Upper lobe of right lung (tissue), 1 donor: ENCODE measurements at regions not wholly inside any gene's neighbourhood (a gene's known extent, or its start where the extent isn't known, plus 50 kb on each side); places are given as distances from the start of the nearest gene placed in this dataset.

Experiments
- ATAC-seq: fragments of 200-7000 bp; cut with Tn5 transposase; one replicate; pipeline ENCODE4 v1.9.1; 2020; ENCODE audit warnings: mild to moderate bottlenecking, moderate library complexity
- DNase-seq: peaks from one replicate; pipeline ENCODE4 v3.0.0-alpha.2; 2020
- H3K27ac ChIP-seq: fragments of 200-600 bp; one replicate; pipeline ENCODE4 v1.8.0; 2022
- H3K27me3 ChIP-seq: fragments of 200-600 bp; one replicate; pipeline ENCODE4 v1.8.0; 2022; ENCODE audit warnings: mild to moderate bottlenecking
- H3K36me3 ChIP-seq: fragments of 200-600 bp; one replicate; pipeline ENCODE4 v1.8.0; 2022
- H3K4me1 ChIP-seq: fragments of 200-600 bp; one replicate; pipeline ENCODE4 v1.8.0; 2022
- H3K4me3 ChIP-seq: fragments of 200-600 bp; one replicate; pipeline ENCODE4 v1.8.0; 2022; ENCODE audit warnings: mild to moderate bottlenecking
- H3K9me3 ChIP-seq: fragments of 200-600 bp; one replicate; pipeline ENCODE4 v1.8.0; 2022
- CTCF ChIP-seq: fragments of 200-600 bp; IDR thresholded peaks from one replicate; pipeline ENCODE4 v1.8.0; 2022; ENCODE audit warnings: antibody characterized with exemption
- intact Hi-C: fragments of 100-400 bp; cut with DNase I; formaldehyde crosslinking; loops from one replicate; pipeline ENCODE4 v1.11.0; 2022
- donor health status: DM: no; HTN: yes; CAD: no; lungs with severe emphysema.

- Histone ChIP-seq H3K4me1 (no peaks in the 10 kb centered on the region), H3K27ac (no peak overlapping the region), H3K9me3 (no peaks in the 10 kb centered on the region), H3K27me3 (no peaks in the 10 kb centered on the region), H3K4me3 (no peak overlapping the region), H3K36me3 (no peaks in the 10 kb centered on the region)
- intact Hi-C loops = no loop called here
- DNase-seq (no peak), ATAC-seq (no peak)
- no peak for TF ChIP-seq CTCF
Measured at GRCh38 chr15:85847031-85847430, 52.3 kb upstream of the KLHL25 start.

GRCh38 chr15:85849946-85850345, 55.2 kb upstream of the KLHL25 start:
- ATAC-seq (no peak), DNase-seq (peak; percentile 42)
- no peak for TF ChIP-seq CTCF
- no peak overlapping the region for H3K27ac ChIP-seq
- H3K27me3 ChIP-seq = no peaks in the 10 kb centered on the region
- H3K9me3 ChIP-seq = no peaks in the 10 kb centered on the region
- H3K36me3 ChIP-seq = no peaks in the 10 kb centered on the region
- no peak overlapping the region for H3K4me3 ChIP-seq
- H3K4me1 ChIP-seq = no peaks in the 10 kb centered on the region
- intact Hi-C loops = no loop called here

GRCh38 chr15:85852969-85853368, 58.2 kb upstream of the KLHL25 start:
- ATAC-seq = no peak
- no peak overlapping the region for H3K4me3 ChIP-seq
- peaks cover 15% of the 10 kb centered on the region for H3K27me3 ChIP-seq
- DNase-seq = no peak
- intact Hi-C loops = no loop called here
- H3K9me3 ChIP-seq = no peaks in the 10 kb centered on the region
- TF ChIP-seq CTCF = no peak
- H3K36me3 ChIP-seq = no peaks in the 10 kb centered on the region
- no peaks in the 10 kb centered on the region for H3K4me1 ChIP-seq
- H3K27ac ChIP-seq = no peak overlapping the region

- no peaks in the 10 kb centered on the region for H3K36me3 ChIP-seq
- no peak overlapping the region for H3K4me3 ChIP-seq
- TF ChIP-seq CTCF = peak; percentile 86
- ATAC-seq (peak; percentile 82), DNase-seq (no peak)
- peaks cover 20% of the 10 kb centered on the region for H3K27me3 ChIP-seq
- H3K27ac ChIP-seq = no peak overlapping the region
- H3K9me3 ChIP-seq = no peaks in the 10 kb centered on the region
- intact Hi-C loops = no loop called here
- H3K4me1 ChIP-seq = no peaks in the 10 kb centered on the region
Measured at GRCh38 chr15:85854345-85855097, 59.8 kb upstream of the KLHL25 start.

- DNase-seq (peak; percentile 82), ATAC-seq (peak; percentile 96)
- Histone ChIP-seq H3K4me3 (no peak overlapping the region), H3K27me3 (peaks cover 20% of the 10 kb centered on the region), H3K4me1 (no peaks in the 10 kb centered on the region), H3K27ac (no peak overlapping the region), H3K9me3 (no peaks in the 10 kb centered on the region), H3K36me3 (no peaks in the 10 kb centered on the region)
- intact Hi-C loops = no loop called here
- peak; percentile 84 for TF ChIP-seq CTCF
Measured at GRCh38 chr15:85858586-85859375, 64.1 kb upstream of the KLHL25 start.
